ENCODE measurements at regions not wholly inside any gene's neighbourhood (a gene's known extent, or its start where the extent isn't known, plus 50 kb on each side); places are given as distances from the start of the nearest gene placed in this dataset.

DNA sequence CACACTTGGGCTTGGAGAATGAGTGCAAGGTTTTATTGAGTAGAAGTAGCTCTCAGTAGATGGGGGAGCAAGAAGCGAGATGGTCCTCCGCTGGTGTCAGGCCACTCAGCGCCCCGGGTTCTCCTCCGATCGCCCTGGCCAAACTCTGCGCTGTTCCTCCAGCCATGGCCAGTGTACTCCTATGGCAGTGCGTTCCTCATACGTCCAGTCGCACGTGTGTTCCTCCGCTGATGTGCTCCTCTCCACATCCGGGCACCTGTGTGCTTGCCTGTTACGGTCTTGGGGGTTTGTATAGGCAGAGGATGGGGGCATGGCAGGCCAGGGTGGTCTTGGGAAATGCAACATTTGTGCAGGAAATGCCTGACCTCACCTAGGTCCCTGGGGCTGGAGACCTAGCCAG, 1899.4 kb downstream of the PCDH9 start:
- TF ChIP-seq POLR2A (IDR thresholded peaks at IDR 0.05): no peak
- TF ChIP-seq, protein P1, sequence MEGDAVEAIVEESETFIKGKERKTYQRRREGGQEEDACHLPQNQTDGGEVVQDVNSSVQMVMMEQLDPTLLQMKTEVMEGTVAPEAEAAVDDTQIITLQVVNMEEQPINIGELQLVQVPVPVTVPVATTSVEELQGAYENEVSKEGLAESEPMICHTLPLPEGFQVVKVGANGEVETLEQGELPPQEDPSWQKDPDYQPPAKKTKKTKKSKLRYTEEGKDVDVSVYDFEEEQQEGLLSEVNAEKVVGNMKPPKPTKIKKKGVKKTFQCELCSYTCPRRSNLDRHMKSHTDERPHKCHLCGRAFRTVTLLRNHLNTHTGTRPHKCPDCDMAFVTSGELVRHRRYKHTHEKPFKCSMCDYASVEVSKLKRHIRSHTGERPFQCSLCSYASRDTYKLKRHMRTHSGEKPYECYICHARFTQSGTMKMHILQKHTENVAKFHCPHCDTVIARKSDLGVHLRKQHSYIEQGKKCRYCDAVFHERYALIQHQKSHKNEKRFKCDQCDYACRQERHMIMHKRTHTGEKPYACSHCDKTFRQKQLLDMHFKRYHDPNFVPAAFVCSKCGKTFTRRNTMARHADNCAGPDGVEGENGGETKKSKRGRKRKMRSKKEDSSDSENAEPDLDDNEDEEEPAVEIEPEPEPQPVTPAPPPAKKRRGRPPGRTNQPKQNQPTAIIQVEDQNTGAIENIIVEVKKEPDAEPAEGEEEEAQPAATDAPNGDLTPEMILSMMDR (IDR thresholded peaks at IDR 0.05): no peak
